GM12864 (cell line): ENCODE measurements at regions not wholly inside any gene's neighbourhood (a gene's known extent, or its start where the extent isn't known, plus 50 kb on each side); places are given as distances from the start of the nearest gene placed in this dataset.

Experiments used
- DNase-seq: peaks from one replicate; pipeline ENCODE4 v3.0.0-alpha.2; 2011; ENCODE audit warnings: low read depth
- H3K4me3 ChIP-seq: 2 replicates; pipeline ENCODE4 v1.5.1; 2011; ENCODE audit warnings: mild to moderate bottlenecking, low read depth, low read length, control low read depth
- CTCF ChIP-seq: IDR thresholded peaks from 2 replicates; pipeline ENCODE4 v1.5.1; 2011; ENCODE audit warnings: low read depth, mild to moderate bottlenecking, moderate library complexity, low read length, control low read depth, inconsistent platforms; ENCODE audit errors: missing control alignments

GRCh38 chr2:181806039-181806392, 85.5 kb upstream of the ITPRID2 start:
- DNase-seq = no peak
- no peak for TF ChIP-seq CTCF
- H3K4me3 ChIP-seq = no peak overlapping the region

GRCh38 chr2:181807526-181807925, 84.0 kb upstream of the ITPRID2 start:
- no peak for TF ChIP-seq CTCF
- H3K4me3 ChIP-seq = no peak overlapping the region
- DNase-seq = no peak

GRCh38 chr2:181810823-181811695, 80.5 kb upstream of the ITPRID2 start:
- no peak overlapping the region for H3K4me3 ChIP-seq
- TF ChIP-seq CTCF = no peak
- no peak for DNase-seq

GRCh38 chr2:181812106-181812743, 79.3 kb upstream of the ITPRID2 start:
- no peak for DNase-seq
- no peak overlapping the region for H3K4me3 ChIP-seq
- TF ChIP-seq CTCF = no peak

- no peak overlapping the region for H3K4me3 ChIP-seq
- no peak for DNase-seq
These were observed 77.5 kb upstream of the ITPRID2 start for GRCh38 chr2:181814057-181814491.

GRCh38 chr2:181817509-181817908, 74.0 kb upstream of the ITPRID2 start:
- H3K4me3 ChIP-seq = no peak overlapping the region
- DNase-seq = no peak
- no peak for TF ChIP-seq CTCF

More at GRCh38 chr2:181814057-181814491, 77.5 kb upstream of the ITPRID2 start:
- no peak for TF ChIP-seq CTCF
